HT1080 (cell line): ENCODE measurements at regions not wholly inside any gene's neighbourhood (a gene's known extent, or its start where the extent isn't known, plus 50 kb on each side); places are given as distances from the start of the nearest gene placed in this dataset. TPM values are rescaled to one million over a fixed set of nuclear protein-coding genes. Genes with fewer than 3 reads are reported as not detected.

Experiments used
- DNase-seq: peaks from one replicate; pipeline ENCODE4 v3.0.0-alpha.2; 2015; ENCODE audit warnings: low read depth
- small RNA-seq: library from RNA; depleted of rRNA; stranded (forward); fragments of <200 nt; gene quantifications from one replicate; pipeline ENCODE3, GENCODE V24; 2014

- no peak for DNase-seq
These were observed 78.1 kb upstream of the PCDH9 start for GRCh38 chr13:67308004-67308772.

- DNase-seq: no peak
These were observed 76.6 kb upstream of the PCDH9 start for GRCh38 chr13:67306742-67307141.

- DNase-seq: no peak
These were observed 73.7 kb upstream of the PCDH9 start for GRCh38 chr13:67303661-67304333.

- peak; percentile 24 for DNase-seq
These were observed 69.6 kb upstream of the PCDH9 start for GRCh38 chr13:67299751-67300150.

GRCh38 chr13:67299072-67299635 lies 69.0 kb upstream of the PCDH9 start:
- peak; percentile 83 for DNase-seq

GRCh38 chr13:67298297-67298696 lies 68.2 kb upstream of the PCDH9 start:
- no peak for DNase-seq

- peak; percentile 50 for DNase-seq
These were observed 66.4 kb upstream of the PCDH9 start for GRCh38 chr13:67296511-67296910.

GRCh38 chr13:67292886-67293285 lies 62.8 kb upstream of the PCDH9 start:
- DNase-seq: no peak

GRCh38 chr13:67285611-67286010 lies 55.5 kb upstream of the PCDH9 start:
- no peak for DNase-seq

GRCh38 chr13:67283637-67284036 lies 53.5 kb upstream of the PCDH9 start:
- peak; percentile 40 for DNase-seq

GRCh38 chr13:67281466-67281865 lies 51.3 kb upstream of the PCDH9 start:
- DNase-seq: no peak

Small RNA genes lying in the stretch of these regions (small RNA-seq; reads per million reads assigned to genes)
- not detected for gene RN7SL761P
- not detected for gene RPL37P21
- gene RPS3AP52: not detected
- gene SNRPFP3: not detected
